PC-9 (cell line): ENCODE measurements at regions not wholly inside any gene's neighbourhood (a gene's known extent, or its start where the extent isn't known, plus 50 kb on each side); places are given as distances from the start of the nearest gene placed in this dataset.

Experiments
- BruUV-seq: library from RNA; stranded (reverse); fragments of 400-500 nt; replicated peaks from 2 replicates; lab custom pipeline; 2021; lab: Mats Ljungman, UMichigan
- CTCF ChIA-PET: fragments of 300-600 bp; sonication (Branson Sonifier 250); formaldehyde crosslinking; loops from one replicate; lab custom pipeline; 2022; ENCODE audit warnings: antibody characterized with exemption; lab: Charles Lee
- POLR2A ChIA-PET: fragments of 300-600 bp; sonication (Branson Sonifier 250); formaldehyde crosslinking; loops from one replicate; lab custom pipeline; 2022; ENCODE audit warnings: antibody characterized with exemption; ENCODE audit not compliant: unreplicated experiment; lab: Charles Lee
- DNase-seq, 2 experiments: peaks; one replicate each; pipeline versions ENCODE4 v3.0.0 to v3.0.0-alpha.2; 2015 to 2022; ENCODE audit warnings: mixed read lengths in 1 of 2
- H2AFZ ChIP-seq: fragments of 200-600 bp; sonication (generic); 2 replicates; pipeline ENCODE4 v1.8.1; 2017; ENCODE audit warnings: antibody characterized with exemption
- H3F3A ChIP-seq: fragments of 200-600 bp; sonication (generic); 2 replicates; pipeline ENCODE4 v1.8.1; 2017; ENCODE audit warnings: antibody characterized with exemption, mild to moderate bottlenecking, low read depth; ENCODE audit not compliant: insufficient read depth
- H3K27ac ChIP-seq: fragments of 200-600 bp; sonication (generic); 2 replicates; pipeline ENCODE4 v1.6.1; 2016; ENCODE audit warnings: mixed run types
- H3K27me3 ChIP-seq: fragments of 200-600 bp; sonication (generic); 2 replicates; pipeline ENCODE4 v1.6.1; 2016; ENCODE audit warnings: low read depth, mixed run types; ENCODE audit not compliant: insufficient read depth
- H3K36me3 ChIP-seq: fragments of 200-600 bp; sonication (generic); 2 replicates; pipeline ENCODE4 v1.6.1; 2016; ENCODE audit warnings: low read depth, mixed run types
- H3K4me1 ChIP-seq: fragments of 200-600 bp; sonication (generic); replicated peaks from 2 replicates; pipeline ENCODE4 v1.6.1; 2016; ENCODE audit warnings: mixed run types; ENCODE audit not compliant: insufficient read depth
- H3K4me2 ChIP-seq: fragments of 200-600 bp; sonication (generic); 2 replicates; pipeline ENCODE4 v1.6.1; 2017; ENCODE audit warnings: mixed run types
- H3K4me3 ChIP-seq: fragments of 200-600 bp; sonication (generic); 2 replicates; pipeline ENCODE4 v1.6.1; 2016; ENCODE audit warnings: mixed run types
- H3K79me2 ChIP-seq: fragments of 200-600 bp; sonication (generic); 2 replicates; pipeline ENCODE4 v1.6.1; 2017; ENCODE audit warnings: low read depth, mixed run types
- H3K9me2 ChIP-seq: fragments of 200-600 bp; sonication (generic); 2 replicates; pipeline ENCODE4 v1.8.1; 2017; ENCODE audit warnings: mild to moderate bottlenecking; ENCODE audit not compliant: insufficient read depth
- H3K9me3 ChIP-seq: fragments of 200-600 bp; sonication (generic); 2 replicates; pipeline ENCODE4 v1.8.1; 2016; ENCODE audit warnings: low read depth; ENCODE audit not compliant: insufficient read depth
- H4K20me1 ChIP-seq: fragments of 200-600 bp; sonication (generic); 2 replicates; pipeline ENCODE4 v1.8.1; 2017; ENCODE audit not compliant: insufficient read depth
- CTCF ChIP-seq: fragments of 200-600 bp; sonication (generic); conservative IDR thresholded peaks from 2 replicates; pipeline ENCODE4 v1.6.1; 2017; ENCODE audit warnings: mixed run types, antibody characterized with exemption, mild to moderate bottlenecking, moderate library complexity
- EZH2 ChIP-seq: fragments of 200-600 bp; sonication (generic); IDR thresholded peaks from 2 replicates; pipeline ENCODE4 v1.8.0; 2017; ENCODE audit warnings: antibody characterized with exemption, low read depth
- intact Hi-C: fragments of 100-400 bp; cut with micrococcal nuclease; formaldehyde crosslinking; loops from one replicate; pipeline ENCODE4 v1.10.0; 2022; ENCODE audit not compliant: unreplicated experiment

- H3K4me2 ChIP-seq, result no peak overlapping the region
- H3F3A ChIP-seq, result no peaks in the 10 kb centered on the region
- ChIA-PET POLR2A (no interaction called here), CTCF (no interaction called here)
- intact Hi-C loops, result no loop called here
- BruUV-seq, result no TSS peak
- no peaks in the 10 kb centered on the region for H4K20me1 ChIP-seq
- no peaks in the 10 kb centered on the region for H3K9me2 ChIP-seq
- DNase-seq, result no peak
- no peaks in the 10 kb centered on the region for H3K27me3 ChIP-seq
- H3K27ac ChIP-seq, result no peak overlapping the region
- H3K4me1 ChIP-seq, result no peaks in the 10 kb centered on the region
- no peak overlapping the region for H2AFZ ChIP-seq
- no peak for TF ChIP-seq EZH2
- no peak for TF ChIP-seq CTCF
- no peak overlapping the region for H3K4me3 ChIP-seq
- H3K79me2 ChIP-seq, result no peaks in the 10 kb centered on the region
- H3K36me3 ChIP-seq, result no peaks in the 10 kb centered on the region
- H3K9me3 ChIP-seq, result no peaks in the 10 kb centered on the region
These were observed 219.7 kb upstream of the ADARB2 start for GRCh38 chr10:1957057-1957456.

GRCh38 chr10:1954300-1954699, 217.0 kb upstream of the ADARB2 start:
- BruUV-seq, result no TSS peak
- no peak overlapping the region for H3K4me3 ChIP-seq
- no peaks in the 10 kb centered on the region for H3F3A ChIP-seq
- no peaks in the 10 kb centered on the region for H3K4me1 ChIP-seq
- no peaks in the 10 kb centered on the region for H3K9me2 ChIP-seq
- no peak overlapping the region for H3K4me2 ChIP-seq
- intact Hi-C loops, result no loop called here
- no peaks in the 10 kb centered on the region for H3K36me3 ChIP-seq
- H3K27ac ChIP-seq, result no peak overlapping the region
- no peak for TF ChIP-seq EZH2
- TF ChIP-seq CTCF, result no peak
- ChIA-PET POLR2A (no interaction called here), CTCF (no interaction called here)
- no peaks in the 10 kb centered on the region for H4K20me1 ChIP-seq
- no peaks in the 10 kb centered on the region for H3K27me3 ChIP-seq
- H3K9me3 ChIP-seq, result no peaks in the 10 kb centered on the region
- no peaks in the 10 kb centered on the region for H3K79me2 ChIP-seq
- no peak for DNase-seq
- no peak overlapping the region for H2AFZ ChIP-seq

GRCh38 chr10:1952126-1953095, 215.1 kb upstream of the ADARB2 start:
- POLR2A ChIA-PET, result no interaction called here

More at GRCh38 chr10:1952126-1953095, 215.1 kb upstream of the ADARB2 start:
- TF ChIP-seq CTCF (no peak), EZH2 (no peak)
- Histone ChIP-seq H3K36me3 (no peaks in the 10 kb centered on the region), H3K27me3 (no peaks in the 10 kb centered on the region), H3F3A (no peaks in the 10 kb centered on the region), H3K79me2 (no peaks in the 10 kb centered on the region), H2AFZ (no peak overlapping the region), H4K20me1 (no peaks in the 10 kb centered on the region), H3K27ac (no peak overlapping the region), H3K4me1 (no peaks in the 10 kb centered on the region), H3K9me2 (no peaks in the 10 kb centered on the region), H3K4me2 (no peak overlapping the region), H3K4me3 (no peak overlapping the region), H3K9me3 (no peaks in the 10 kb centered on the region)
- CTCF ChIA-PET, result no interaction called here
- BruUV-seq, result no TSS peak
- DNase-seq, result no peak
- intact Hi-C loops, result no loop called here
